G401 (cell line): ENCODE measurements at regions not wholly inside any gene's neighbourhood (a gene's known extent, or its start where the extent isn't known, plus 50 kb on each side); places are given as distances from the start of the nearest gene placed in this dataset.
"Not testable (repeated sequence)": the region's sequence is repeated elsewhere in the genome, so short reads cannot be mapped to it uniquely, and the experiment has no call there.

ENCODE experiments used
- DNase-seq: peaks from one replicate; pipeline ENCODE4 v3.0.0-alpha.2; 2015; ENCODE audit warnings: low spot score
- in situ Hi-C: cut with HindIII; loops from 2 replicates; pipeline ENCODE4 v1.10.0; 2016; ENCODE audit warnings: low sequenced_read_pairs, mixed read lengths

GRCh38 chr4:107562316-107562715, 157.7 kb downstream of the PAPSS1 start:
- in situ Hi-C loops, result no loop called here

GRCh38 chr4:107561481-107561880, 158.6 kb downstream of the PAPSS1 start:
- DNase-seq, result no peak
- in situ Hi-C loops, result no loop called here

More at GRCh38 chr4:107562316-107562715, 157.7 kb downstream of the PAPSS1 start:
- DNase-seq, result no peak

- DNase-seq, result no peak
- in situ Hi-C loops, result no loop called here
These were observed 160.4 kb downstream of the PAPSS1 start for GRCh38 chr4:107559653-107560052.

GRCh38 chr4:107552306-107552705, 167.7 kb downstream of the PAPSS1 start:
- DNase-seq, result no peak
- in situ Hi-C loops, result no loop called here

- in situ Hi-C loops, result no loop called here
- no peak for DNase-seq
These were observed 171.7 kb downstream of the PAPSS1 start for GRCh38 chr4:107548211-107548905.

GRCh38 chr4:107546638-107547037, 173.4 kb downstream of the PAPSS1 start:
- in situ Hi-C loops, result no loop called here
- no peak for DNase-seq

GRCh38 chr4:107541511-107541910, 178.5 kb downstream of the PAPSS1 start:
- in situ Hi-C loops, result no loop called here
- no peak for DNase-seq

GRCh38 chr4:107531927-107532326, 188.1 kb downstream of the PAPSS1 start:
- in situ Hi-C loops, result no loop called here
- no peak for DNase-seq

- DNase-seq, result no peak
- in situ Hi-C loops, result no loop called here
These were observed 199.7 kb downstream of the PAPSS1 start for GRCh38 chr4:107520368-107520767.

GRCh38 chr4:107519053-107519452, 201.0 kb downstream of the PAPSS1 start:
- in situ Hi-C loops, result no loop called here

GRCh38 chr4:107518076-107518475, 202.0 kb downstream of the PAPSS1 start:
- in situ Hi-C loops, result no loop called here
- no peak for DNase-seq

More at GRCh38 chr4:107519053-107519452, 201.0 kb downstream of the PAPSS1 start:
- peak; percentile 1 for DNase-seq

- in situ Hi-C loops, result no loop called here
- no peak for DNase-seq
These were observed 207.5 kb downstream of the PAPSS1 start for GRCh38 chr4:107512549-107512948.

GRCh38 chr4:107509615-107510014, 210.4 kb downstream of the PAPSS1 start:
- no peak for DNase-seq
- in situ Hi-C loops, result no loop called here

- in situ Hi-C loops, result no loop called here
- DNase-seq, result no peak
These were observed 219.5 kb downstream of the PAPSS1 start for GRCh38 chr4:107500551-107500950.

GRCh38 chr4:107497054-107497453, 223.0 kb downstream of the PAPSS1 start:
- in situ Hi-C loops, result no loop called here

GRCh38 chr4:107492566-107492965, 227.5 kb downstream of the PAPSS1 start:
- in situ Hi-C loops, result no loop called here

More at GRCh38 chr4:107497054-107497453, 223.0 kb downstream of the PAPSS1 start:
- no peak for DNase-seq

GRCh38 chr4:107490116-107490515, 229.9 kb downstream of the PAPSS1 start:
- no peak for DNase-seq
- in situ Hi-C loops, result no loop called here

More at GRCh38 chr4:107492566-107492965, 227.5 kb downstream of the PAPSS1 start:
- no peak for DNase-seq

GRCh38 chr4:107483621-107484020, 236.4 kb downstream of the PAPSS1 start:
- in situ Hi-C loops, DNase-seq: not testable (repeated sequence)

GRCh38 chr4:107482546-107482945, 237.5 kb downstream of the PAPSS1 start:
- in situ Hi-C loops, result no loop called here
- DNase-seq, result no peak

- DNase-seq, result no peak
- in situ Hi-C loops, result no loop called here
These were observed 241.6 kb downstream of the PAPSS1 start for GRCh38 chr4:107478327-107478980.

- DNase-seq, result no peak
- in situ Hi-C loops, result no loop called here
These were observed 246.9 kb downstream of the PAPSS1 start for GRCh38 chr4:107473126-107473525.
